ENCODE measurements at regions not wholly inside any gene's neighbourhood (a gene's known extent, or its start where the extent isn't known, plus 50 kb on each side); places are given as distances from the start of the nearest gene placed in this dataset.

DNA sequence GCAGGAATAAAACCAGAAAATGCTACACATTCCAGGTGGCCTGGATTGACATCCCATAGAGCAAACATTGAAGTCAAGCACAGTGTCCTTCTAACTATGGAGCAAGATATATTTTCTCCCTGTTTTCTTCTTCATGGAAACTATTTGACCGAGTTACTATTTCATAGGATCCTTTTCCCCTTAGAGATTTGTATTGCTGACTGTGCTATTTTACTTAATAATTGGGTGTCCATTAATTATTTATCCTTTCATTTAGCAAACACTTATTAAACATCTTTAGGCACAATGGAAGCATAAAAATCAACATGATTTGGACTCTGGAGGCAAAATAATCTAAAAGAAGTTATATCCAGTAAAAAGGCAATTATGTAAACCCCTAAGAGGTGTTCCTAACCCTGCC, 782.8 kb upstream of the ACVR2A start:
- DNase-seq (ENCODE audit: low read depth): no peak

DNA sequence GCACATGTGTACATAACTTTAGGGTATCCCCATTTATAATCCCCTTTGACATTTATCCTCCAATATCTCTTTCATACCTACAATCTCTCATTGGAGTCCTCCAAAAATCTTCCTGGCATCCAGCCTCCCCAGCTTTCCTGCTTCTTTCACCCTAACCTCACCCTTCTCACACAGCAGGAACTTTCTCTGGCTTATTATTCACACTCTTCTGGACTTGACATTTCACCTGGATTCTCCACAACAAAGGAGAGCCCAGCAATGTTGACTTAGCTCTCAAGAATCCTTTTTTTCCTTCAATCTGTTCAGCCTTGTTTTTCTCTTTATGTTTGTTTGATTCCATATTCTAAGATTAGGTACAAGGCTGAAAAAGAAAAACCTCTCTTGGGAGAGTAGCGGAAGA, 783.6 kb upstream of the ACVR2A start:
- no peak for DNase-seq (ENCODE audit: low read depth)

DNA sequence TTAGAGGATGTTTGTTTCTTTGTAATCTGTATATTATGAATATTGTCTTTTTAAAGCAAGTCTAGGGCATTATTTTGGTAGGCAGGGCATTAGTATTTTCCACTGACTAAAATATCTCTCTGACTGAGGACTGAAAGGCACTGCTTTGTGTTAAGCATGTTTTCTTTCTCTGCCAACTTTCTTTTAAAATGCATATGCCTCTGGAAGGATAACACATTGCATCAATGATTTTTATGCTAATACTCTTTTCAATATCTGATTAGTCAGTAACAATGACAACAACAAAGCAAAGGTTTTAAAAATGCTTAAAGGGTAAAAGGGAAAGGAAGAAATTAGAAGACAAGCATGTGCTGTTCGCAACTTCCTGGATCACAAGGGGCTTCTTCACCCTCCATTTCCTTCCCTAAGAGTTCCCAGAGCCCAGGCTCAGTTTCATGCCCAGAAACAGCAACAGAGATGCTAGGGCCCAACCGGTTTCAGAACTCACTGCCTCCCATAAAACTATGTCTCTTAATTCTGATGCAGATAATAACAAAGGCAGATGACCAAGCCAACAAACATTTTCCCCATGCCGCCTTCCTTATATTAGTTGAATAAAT, 786.8 kb upstream of the ACVR2A start:
- DNase-seq (ENCODE audit: low read depth): no peak

DNA sequence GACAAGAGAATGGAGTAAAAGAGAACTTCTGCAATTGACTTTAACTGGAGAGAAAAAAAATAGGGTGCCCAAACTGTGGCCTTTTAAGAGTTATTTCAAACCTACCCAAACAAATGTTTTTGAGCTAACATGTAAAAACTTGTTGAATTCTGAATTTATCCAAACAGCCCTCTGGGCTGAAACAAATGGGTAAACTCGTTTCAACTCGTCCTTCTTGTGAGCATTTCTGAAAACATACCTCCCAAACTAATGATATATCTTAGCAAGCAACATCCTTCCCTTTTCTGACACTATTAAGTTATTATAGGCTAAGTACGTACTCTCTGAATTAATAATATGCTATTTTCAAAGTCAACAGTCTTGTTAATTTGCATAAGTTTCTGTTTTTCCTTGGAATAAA, 793.0 kb upstream of the ACVR2A start:
- no peak for DNase-seq (ENCODE audit: low read depth)

DNA sequence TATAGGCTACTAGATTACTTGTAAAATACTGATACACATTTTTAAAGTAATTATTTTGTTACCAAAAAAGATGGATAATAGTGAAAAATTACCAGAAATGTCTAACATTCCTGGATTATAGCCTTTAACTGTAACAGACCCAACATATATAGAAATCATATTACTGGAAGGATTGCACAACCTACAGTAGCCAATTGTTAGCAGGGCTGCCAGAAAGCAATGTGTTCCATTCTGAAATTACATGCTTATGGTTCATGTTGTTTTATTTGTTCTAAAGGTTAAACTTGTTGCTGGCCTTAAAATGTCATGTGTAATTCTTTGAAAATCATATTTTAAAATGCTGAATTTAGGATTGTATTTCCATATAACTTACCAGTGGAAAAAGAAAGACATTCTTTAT, 793.6 kb upstream of the ACVR2A start:
- DNase-seq (ENCODE audit: low read depth): no peak

DNA sequence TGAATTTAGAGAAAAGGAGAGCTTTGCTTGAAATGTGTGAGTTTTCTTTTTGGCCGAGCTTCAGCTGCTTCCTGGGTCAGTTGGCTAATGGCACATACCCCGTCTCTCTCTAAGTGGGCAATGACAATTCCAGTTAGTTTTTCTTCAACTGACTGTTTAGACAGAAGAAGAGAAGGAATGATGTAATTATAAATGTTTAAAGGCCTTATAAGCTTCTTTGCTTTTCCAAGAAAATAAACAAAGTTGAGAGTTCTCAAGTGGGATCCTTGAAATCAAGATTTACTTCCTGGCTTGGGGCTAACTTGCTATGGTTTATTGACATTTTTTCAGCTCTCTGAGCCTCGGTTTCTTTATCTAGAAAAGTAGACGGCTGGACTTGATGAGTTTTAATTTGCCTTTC, 794.9 kb upstream of the ACVR2A start:
- no peak for DNase-seq (ENCODE audit: low read depth)

DNA sequence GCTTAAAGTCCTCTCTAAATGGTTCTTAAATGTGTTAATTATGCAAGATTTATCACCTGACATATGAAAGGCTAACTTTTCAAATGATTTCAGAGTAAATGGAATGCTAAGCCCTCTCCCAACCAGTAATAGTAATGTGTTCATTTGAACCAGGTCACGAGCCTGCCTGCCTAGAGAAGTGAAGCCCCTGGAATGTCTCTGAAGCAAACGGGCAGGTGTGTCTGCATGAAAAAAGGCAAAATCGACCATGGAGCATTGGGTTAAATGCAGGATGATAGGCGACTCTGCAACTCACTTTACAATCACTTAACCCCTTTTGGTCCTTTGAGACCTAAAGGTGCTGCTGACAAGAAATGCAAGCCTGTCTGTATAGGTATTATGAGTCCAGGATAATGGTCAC, 798.4 kb upstream of the ACVR2A start:
- DNase-seq (ENCODE audit: low read depth): no peak

DNA sequence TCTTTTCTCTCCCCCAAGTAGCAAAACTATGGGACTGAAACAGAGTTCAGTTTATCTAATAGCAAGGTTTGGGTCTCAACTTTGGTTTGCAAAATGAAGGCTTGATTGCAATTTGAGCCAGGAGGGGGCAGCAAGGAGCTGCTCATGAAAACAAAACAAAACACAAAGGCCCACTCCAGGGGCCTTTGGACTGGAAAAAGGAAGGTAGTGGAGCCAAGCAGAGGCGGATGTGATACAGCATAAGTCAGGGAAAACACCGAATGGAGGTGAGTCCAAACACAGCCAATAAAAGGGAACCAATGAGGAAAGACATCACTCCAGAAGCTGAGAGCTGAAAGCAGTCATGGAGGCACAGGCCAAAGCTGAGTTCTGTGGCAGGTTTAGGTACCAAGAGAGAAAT, 799.7 kb upstream of the ACVR2A start:
- no peak for DNase-seq (ENCODE audit: low read depth)

DNA sequence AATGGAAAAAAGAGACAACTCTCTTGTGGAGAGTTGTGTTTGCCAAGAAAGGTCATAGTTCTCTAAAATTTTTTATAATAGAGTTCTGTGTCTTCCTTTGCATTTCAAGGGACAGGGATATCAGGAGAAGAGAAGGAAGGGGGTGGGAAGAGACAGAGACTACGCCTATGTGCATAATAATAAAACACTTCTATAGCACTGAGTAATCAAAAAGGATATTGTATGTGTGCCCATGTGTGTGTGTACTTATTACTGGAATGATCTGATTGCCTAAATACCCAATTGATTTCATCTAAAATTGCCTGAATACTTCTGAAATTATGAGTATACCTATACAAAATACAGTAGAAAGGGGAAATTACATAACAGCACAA, 803.7 kb upstream of the ACVR2A start:
- no peak for DNase-seq (ENCODE audit: low read depth)

DNA sequence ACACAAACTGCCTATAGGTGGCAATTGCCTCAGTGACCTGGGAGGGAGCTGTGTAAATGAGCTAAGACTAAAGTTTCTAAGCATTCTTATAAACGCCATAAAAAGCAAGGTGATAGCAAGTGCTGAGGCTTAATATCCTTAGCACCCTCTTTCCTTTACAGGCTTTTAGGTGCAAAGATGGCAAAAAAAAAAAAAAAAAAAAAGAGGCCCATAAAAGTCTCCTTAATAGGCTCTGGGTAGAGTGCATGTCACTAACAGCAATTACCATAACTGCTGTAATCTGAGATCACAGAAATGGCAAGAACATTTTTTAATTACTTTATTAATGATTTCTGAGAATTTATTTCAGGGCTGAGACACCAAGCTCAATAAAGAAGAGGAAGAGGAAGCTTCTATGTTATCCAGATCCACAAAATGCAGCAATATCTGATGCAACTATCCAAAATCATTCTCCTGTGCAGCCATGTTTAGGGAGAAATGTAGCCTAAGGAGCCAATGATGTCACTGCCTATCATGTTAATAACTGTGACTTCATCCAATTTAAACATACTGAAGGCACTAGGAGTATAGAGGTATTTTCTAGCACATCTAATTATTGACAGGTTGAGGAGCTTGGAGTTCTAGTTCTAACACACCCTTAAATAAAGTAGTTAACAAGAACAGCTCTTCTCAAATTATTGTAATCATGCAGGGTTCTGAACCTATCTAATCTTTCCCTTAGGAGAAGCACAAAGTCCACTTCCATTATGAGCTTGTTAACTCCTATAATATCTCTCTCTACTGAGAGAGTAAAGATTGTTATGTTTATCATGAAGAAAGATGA, 804.3 kb upstream of the ACVR2A start:
- DNase-seq (ENCODE audit: low read depth): no peak

DNA sequence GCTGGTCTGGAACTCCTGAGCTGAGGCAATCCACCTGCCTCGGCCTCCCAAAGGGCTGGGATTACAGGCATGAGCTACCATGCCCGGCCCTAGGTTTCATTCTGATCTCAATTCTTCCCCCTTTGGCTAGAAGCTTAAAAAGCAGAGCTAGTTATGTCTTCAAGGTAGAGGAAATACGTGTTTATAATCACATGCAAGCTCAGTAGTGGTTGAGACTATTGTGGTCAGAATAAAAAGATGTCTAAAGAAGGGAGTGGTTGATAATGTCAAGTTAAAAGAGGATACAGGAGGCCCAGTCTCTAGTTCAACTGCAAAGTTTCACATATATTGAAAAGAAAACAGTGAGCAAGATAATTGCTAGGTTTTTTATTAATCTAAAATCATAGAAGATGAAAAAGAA, 807.8 kb upstream of the ACVR2A start:
- DNase-seq (ENCODE audit: low read depth): no peak

DNA sequence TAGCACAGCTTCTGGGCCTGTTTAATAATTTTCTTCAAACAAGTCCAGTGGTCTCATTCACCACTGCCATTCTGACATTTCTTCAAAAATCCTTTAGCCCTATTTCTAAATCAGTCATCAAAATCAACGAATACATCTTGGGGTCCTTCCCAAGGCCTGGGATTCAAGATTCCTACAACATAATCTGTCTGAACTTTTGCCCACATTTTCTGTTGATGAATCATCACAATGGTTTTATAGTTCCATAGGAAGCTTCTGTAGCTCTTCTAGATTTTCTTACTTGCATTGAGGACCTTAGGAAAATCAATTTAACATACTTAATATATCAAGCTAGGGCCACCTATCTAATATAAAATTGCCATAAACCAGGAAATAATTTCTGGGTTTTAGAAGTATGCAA, 811.8 kb upstream of the ACVR2A start:
- no peak for DNase-seq (ENCODE audit: low read depth)

DNA sequence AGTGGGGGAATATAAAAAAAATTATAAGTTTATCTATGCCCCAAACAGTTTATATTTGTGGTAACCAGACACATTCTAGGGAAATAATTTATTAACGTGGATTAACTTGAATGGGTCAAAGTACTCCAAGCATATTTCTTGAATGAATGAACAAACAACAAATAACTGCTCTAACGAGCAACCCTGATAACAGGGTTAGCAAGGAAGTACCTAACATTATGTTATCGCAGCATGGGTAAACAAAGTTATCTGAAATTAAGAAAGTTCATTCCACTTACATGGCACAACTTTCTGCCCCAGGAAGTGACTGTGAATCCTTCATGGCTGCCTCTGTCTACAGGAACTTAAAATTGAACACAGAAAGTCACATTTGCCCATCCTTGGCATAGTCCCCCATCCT, 812.9 kb upstream of the ACVR2A start:
- no peak for DNase-seq (ENCODE audit: low read depth)

DNA sequence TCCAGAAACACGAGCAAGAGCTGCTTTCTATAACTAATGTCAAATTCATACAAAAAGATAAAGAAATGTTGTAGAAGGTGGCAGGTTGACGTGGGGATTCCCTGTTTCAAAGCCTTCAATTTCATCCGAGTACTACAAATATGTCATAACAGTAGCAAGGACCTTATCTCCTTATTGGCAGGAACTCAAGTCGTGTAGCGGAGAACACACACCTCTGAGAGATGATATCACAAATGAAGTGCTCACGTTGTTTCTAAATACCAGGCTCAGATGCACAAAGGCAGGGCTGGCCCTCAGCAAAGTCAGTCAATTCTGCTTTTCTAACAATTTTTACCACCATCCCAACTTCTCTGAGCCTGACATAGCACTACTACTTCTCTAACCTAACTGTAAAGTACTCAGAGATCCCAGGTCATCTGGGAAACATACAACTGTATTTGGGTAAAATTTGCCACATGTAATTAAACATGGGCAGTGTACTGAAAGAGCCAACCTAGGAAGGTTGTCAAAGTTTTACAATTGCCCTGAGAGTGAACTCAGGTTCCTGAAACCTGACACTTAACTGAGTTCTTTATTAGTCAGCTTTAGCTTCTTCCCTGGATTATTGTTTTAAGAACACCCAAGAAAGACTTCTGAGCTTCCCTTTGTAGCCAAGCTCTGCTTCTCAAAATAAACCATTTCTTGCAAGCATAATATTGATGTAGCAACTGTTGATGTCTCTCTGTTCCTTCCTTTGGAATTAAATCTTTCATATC, 813.7 kb upstream of the ACVR2A start:
- DNase-seq (ENCODE audit: low read depth): no peak

DNA sequence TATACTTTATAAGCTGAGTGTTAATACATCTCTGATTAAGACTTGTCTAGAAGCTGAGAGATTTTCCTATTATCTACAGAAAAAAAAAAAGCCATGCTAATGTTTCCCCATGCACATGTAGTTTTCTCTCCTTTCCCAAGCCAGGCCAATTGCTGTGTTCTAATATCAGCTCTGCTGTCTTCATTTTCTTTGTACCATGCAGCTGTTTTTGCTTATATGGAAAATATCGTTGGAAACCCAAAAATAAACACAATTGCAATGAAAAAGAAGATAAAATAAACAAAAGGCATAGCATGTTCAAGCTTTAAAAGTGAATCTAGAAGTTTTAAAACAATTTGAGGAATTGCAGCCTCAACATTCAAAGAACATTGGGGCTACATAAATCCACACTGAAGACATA, 817.4 kb upstream of the ACVR2A start:
- no peak for DNase-seq (ENCODE audit: low read depth)

DNA sequence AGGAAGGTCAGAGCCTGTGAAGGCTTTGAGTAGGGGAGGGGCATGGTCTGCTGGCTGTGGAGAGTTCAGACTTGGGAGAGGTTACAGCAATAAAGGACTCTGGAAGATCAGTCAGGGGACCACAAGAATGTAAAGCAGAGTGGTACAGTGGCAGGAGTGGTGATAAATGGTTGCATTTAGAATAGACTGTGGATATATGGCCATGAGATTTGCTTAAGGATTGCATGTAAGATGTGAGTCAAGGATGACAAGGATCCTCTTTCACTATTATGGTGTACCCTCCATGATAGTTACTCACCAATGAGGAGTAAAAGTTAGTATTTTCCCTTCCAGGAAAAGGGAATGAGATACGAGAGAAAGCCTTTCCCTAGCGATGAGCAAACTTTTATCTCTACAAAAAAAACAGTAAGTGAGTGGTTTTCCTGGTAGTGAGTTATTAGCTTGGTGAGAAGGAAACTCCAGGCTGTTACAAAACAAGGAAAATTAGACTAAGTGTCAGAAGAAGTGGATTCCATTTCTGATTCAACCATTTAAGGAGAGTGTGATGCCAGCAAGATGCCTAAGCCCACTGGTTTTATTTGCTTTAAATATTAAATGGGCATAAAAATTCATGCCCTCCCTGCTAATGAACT, 818.0 kb upstream of the ACVR2A start:
- DNase-seq (ENCODE audit: low read depth): peak; percentile 69

DNA sequence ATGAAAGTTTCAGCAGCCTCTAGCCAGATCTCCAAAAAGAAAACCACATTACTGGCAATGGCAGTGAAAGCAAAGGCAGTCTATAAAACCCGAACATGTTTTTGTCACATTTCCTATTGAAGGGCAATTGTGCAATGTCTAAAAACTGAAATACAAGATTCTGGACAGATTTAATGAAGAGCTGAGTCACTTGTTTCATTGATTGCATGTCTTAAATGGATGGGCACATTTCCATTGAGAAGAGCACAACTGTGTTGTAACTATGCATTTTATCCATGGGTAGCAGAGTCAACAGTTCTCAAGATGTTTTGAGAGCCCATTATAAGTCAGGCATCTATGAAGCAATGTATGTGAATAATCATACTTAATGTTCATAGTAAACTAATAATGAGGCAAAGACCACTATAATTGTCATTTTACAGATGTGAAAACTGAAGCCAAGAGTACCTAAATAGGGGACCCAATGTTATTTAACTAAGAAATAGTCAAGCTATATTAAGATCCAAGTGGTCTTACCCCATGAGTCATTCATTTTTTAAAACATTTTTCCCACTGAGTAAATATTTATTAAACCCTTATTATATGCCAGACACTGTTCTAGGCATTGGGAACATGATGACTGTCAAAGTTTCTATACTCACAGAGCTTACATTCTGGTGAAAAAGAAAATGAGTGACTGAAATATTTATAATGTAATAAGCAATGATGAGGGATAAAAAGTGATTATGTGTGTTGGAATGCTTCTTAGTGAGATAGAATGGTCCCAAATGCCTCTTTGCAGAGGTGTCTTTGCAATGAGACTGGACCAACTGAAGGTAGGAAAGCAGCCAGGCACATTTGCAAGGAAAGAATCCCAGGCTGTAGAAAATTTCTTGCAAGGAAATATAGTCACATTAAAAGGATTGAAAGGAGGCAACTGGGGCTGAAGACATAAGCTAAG, 818.9 kb upstream of the ACVR2A start:
- DNase-seq (ENCODE audit: low read depth): no peak

DNA sequence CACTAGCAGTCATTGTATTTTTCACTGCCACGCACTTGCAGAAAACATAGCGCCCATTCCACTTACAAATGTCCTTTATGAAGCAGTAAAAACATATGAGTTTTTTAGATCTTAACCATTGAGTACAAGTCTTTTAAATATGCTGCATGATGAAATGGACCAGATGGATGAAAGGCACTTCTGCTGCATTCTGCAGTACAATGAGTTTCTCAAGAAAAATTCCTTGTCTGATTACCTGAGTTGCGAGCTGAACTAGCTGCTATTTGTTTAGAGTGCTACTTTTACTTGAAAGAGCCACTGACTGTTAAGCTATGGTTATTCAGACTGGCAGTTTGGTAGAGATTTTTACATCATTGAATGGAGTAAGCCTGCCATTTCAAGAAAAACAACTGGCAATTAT, 825.5 kb upstream of the ACVR2A start:
- no peak for DNase-seq (ENCODE audit: low read depth)

DNA sequence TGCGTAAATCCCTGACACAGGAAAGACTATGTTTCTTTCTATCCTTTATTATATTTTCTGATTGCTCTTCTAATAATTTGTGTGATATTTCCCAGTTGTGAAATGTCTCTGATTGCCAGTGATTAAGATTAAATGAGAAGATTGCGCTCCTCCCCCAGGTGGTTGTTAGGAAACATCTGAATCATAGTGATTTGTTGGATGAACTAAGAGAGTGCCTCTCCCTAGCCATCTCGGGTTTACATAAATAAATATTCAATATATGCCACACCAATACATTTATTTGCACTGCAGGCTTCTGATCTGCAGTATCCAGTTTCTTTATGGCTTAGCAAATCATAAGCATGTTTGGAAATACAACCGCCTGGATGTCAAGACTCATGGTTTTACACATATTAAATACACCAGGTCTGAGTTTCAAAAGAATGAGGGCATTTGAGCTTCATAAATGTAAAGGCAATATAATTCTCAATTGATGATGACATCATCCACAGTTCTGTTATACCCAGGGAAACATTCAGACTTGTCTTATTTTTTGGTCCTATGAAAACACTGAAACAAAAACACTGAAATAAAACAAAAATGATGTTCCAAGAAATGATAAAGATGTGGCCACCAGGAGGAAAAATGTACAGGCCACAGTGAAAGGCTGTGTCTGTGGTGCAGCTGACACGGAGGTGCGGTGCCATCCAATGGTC, 826.7 kb upstream of the ACVR2A start:
- no peak for DNase-seq (ENCODE audit: low read depth)

DNA sequence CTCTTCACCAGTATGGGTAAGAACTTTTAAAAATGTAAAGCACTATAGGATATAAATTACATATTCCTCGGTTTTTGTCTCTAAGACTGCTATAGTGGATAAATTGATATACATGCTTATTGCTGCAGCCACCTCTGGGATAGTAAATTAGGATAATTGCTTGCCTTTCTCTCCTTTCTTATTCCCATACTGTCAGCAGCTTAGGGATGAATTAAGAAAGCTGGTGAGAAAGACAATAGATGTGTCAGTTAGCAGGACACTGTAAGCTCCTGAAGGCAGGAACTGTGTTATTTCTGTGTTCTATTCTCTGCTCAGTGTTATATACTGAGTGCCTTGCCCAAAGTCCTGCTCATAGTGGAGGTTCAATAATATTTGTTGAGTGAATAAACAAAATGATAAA, 828.6 kb upstream of the ACVR2A start:
- no peak for DNase-seq (ENCODE audit: low read depth)

DNA sequence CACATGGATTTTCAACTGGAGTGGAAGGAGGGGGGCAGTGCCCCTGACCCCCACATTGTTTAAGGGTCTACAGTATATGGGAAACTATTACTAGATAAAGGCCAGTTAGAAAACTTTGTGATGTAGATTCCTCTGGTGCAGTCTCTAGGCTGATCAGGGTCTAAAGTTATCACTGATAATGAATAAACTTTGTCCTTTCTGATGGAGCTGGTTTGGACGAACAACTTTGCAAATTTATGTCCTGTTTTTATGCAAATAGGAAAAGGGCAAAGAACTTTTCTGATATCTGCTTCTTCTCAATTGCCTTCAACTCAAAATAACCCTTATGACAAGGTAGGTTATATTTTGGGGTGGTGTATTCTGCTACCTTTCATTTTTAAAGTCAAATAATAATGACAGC, 829.2 kb upstream of the ACVR2A start:
- no peak for DNase-seq (ENCODE audit: low read depth)
